Astrocyte (in vitro differentiated cells and primary cell): ENCODE measurements at regions not wholly inside any gene's neighbourhood (a gene's known extent, or its start where the extent isn't known, plus 50 kb on each side); places are given as distances from the start of the nearest gene placed in this dataset.

Source experiments
- CTCF ChIP-seq: IDR thresholded peaks from 2 replicates; pipeline ENCODE4 v1.5.1; 2011; ENCODE audit warnings: low read depth, mild to moderate bottlenecking, inconsistent platforms, low read length, moderate library complexity; ENCODE audit not compliant: insufficient read depth
- EZH2 ChIP-seq: IDR thresholded peaks from 2 replicates; pipeline ENCODE4 v1.6.1; 2012; ENCODE audit warnings: mild to moderate bottlenecking, low read length, inconsistent platforms; ENCODE audit not compliant: insufficient read depth

DNA sequence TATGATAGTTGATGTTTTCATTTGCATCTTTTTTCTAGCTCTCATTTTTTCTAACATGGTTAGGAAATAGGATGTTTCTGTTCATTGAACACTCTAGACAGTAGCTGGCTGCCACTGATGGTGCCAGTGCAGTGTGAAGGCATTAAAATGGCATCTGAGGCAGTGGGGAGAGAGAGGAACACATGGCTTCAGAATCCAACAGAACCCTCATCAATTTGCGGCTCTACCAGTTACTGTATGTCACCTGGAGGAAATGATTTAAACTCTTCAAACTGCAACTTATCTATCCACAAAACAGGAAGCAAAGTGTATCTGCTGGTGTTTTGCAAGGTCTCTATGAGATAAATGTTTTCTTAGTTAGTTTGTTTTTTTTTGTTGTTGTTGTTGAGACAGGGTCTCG, 305.2 kb upstream of the PRKCQ start:
- TF ChIP-seq EZH2 (no peak), CTCF (no peak)
